WI38 (cell line): ENCODE measurements at regions not wholly inside any gene's neighbourhood (a gene's known extent, or its start where the extent isn't known, plus 50 kb on each side); places are given as distances from the start of the nearest gene placed in this dataset.

Experiments
- H3K4me3 ChIP-seq: 2 replicates; pipeline ENCODE4 v1.5.1; 2011; ENCODE audit warnings: low read depth, mild to moderate bottlenecking, control low read depth, low read length
- TF ChIP-seq, protein P1 (sequence below): IDR thresholded peaks from 2 replicates; pipeline ENCODE4 v1.5.1; 2012; ENCODE audit warnings: low read depth, mild to moderate bottlenecking, control low read depth, low read length

- TF ChIP-seq, protein P1, sequence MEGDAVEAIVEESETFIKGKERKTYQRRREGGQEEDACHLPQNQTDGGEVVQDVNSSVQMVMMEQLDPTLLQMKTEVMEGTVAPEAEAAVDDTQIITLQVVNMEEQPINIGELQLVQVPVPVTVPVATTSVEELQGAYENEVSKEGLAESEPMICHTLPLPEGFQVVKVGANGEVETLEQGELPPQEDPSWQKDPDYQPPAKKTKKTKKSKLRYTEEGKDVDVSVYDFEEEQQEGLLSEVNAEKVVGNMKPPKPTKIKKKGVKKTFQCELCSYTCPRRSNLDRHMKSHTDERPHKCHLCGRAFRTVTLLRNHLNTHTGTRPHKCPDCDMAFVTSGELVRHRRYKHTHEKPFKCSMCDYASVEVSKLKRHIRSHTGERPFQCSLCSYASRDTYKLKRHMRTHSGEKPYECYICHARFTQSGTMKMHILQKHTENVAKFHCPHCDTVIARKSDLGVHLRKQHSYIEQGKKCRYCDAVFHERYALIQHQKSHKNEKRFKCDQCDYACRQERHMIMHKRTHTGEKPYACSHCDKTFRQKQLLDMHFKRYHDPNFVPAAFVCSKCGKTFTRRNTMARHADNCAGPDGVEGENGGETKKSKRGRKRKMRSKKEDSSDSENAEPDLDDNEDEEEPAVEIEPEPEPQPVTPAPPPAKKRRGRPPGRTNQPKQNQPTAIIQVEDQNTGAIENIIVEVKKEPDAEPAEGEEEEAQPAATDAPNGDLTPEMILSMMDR: no peak
- no peak overlapping the region for H3K4me3 ChIP-seq
Observed at GRCh38 chr5:114006582-114006981, 355.3 kb upstream of the KCNN2 start.

DNA sequence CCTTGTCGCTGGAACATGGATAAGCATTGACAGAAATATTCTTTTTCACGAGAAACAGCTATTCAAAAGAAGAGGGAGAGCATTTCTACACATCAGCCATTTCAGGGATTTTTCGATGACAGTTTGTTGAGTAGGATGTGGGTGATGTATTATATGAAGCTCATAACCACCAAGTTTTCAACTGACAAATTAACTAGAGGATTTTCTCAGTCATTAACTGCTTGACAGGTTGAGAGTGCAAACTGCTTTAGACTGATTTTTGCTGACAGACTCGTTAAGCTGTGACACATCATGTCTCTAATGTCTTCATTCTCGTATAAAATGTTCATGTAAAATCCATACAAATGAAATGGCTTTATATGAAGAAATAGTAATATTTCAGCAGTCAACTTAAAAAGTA is 354.2 kb upstream of the KCNN2 start:
- H3K4me3 ChIP-seq: no peak overlapping the region
- TF ChIP-seq, protein P1: no peak

- no peak overlapping the region for H3K4me3 ChIP-seq
- TF ChIP-seq, protein P1: no peak
Observed at GRCh38 chr5:114010362-114010761, 351.5 kb upstream of the KCNN2 start.

DNA sequence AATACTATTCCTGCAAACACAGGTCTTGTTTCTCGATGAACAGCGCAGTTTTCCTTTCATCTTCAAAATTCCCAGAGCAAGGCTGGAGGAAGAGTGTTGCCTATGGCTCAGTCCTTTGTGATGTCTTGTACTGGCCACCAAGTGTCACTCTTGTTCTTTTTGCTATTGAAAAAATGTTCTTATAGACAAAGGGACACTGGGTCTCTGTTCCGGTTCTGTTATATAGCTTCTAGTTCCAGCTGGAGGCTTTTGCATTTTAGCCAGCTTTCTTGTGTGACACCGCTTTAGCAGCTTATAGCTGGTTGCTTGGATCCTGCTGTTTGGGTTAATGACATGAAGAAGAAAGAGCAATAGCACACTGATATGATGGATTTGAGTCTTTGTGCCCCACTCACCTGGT is 343.7 kb upstream of the KCNN2 start:
- TF ChIP-seq, protein P1: no peak
- H3K4me3 ChIP-seq: no peak overlapping the region

DNA sequence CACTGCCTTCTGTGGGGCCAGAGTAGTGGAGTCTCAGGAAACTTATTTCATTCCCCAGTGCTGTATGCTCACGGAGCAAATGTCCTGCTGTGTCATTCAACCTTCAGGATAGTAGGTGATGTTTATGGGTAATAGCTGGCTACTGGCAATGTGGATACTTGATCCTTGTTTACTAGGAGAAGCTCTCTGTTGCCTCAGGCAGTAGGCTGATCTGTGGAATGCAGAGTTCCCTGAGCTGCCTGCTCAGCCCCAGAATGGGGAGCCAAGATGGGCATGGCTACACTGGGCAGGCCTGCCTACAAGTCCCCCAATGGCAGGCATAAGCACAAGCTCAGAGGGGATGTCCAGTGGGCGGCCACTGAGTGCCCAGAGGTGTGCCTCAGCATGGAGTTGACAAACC is 323.1 kb upstream of the KCNN2 start:
- TF ChIP-seq, protein P1: no peak
- H3K4me3 ChIP-seq: no peak overlapping the region

DNA sequence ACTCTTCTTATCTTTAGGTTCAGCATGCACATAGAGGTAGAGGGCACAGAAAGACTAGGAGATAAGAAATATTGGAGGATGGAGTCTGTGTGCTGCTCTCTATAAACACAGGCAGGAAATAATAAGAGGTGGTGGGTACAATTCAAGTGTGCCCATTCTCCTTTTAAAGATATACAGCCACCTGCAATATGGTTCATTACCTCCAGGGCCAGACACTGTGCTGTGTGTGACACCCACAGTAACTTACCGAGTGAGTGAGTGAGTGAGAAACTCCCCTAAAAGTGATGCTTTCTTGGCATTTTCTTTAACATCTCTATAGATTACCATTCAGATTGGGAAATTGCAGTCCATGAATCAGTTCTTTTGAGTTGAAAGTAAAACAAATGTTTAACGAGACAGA is 311.8 kb upstream of the KCNN2 start:
- H3K4me3 ChIP-seq: no peak overlapping the region
- TF ChIP-seq, protein P1: no peak

DNA sequence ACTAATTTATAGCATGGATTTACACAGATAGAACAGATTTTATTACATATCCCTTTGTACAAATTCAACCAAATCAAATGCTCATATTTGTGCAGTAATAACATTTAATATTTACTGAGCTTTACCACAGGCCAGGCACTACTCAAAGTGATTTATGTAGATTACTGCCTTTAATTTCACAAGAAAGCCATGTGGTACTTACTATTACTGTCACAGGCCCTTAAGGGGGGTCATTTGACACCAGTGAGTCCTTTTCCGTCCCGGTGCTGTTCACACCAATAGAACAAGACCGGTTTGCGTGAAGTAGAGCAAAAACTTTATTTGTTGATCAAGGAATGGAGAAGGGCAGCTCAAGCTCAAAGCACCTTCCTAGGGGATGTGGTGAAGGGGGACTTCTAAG is 308.5 kb upstream of the KCNN2 start:
- TF ChIP-seq, protein P1: no peak
- H3K4me3 ChIP-seq: no peak overlapping the region
